ENCODE measurements at regions not wholly inside any gene's neighbourhood (a gene's known extent, or its start where the extent isn't known, plus 50 kb on each side); places are given as distances from the start of the nearest gene placed in this dataset.

GRCh38 chr18:48468151-48468550, 59.0 kb upstream of the ZBTB7C start:
- TF ChIP-seq, protein P1, sequence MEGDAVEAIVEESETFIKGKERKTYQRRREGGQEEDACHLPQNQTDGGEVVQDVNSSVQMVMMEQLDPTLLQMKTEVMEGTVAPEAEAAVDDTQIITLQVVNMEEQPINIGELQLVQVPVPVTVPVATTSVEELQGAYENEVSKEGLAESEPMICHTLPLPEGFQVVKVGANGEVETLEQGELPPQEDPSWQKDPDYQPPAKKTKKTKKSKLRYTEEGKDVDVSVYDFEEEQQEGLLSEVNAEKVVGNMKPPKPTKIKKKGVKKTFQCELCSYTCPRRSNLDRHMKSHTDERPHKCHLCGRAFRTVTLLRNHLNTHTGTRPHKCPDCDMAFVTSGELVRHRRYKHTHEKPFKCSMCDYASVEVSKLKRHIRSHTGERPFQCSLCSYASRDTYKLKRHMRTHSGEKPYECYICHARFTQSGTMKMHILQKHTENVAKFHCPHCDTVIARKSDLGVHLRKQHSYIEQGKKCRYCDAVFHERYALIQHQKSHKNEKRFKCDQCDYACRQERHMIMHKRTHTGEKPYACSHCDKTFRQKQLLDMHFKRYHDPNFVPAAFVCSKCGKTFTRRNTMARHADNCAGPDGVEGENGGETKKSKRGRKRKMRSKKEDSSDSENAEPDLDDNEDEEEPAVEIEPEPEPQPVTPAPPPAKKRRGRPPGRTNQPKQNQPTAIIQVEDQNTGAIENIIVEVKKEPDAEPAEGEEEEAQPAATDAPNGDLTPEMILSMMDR (IDR thresholded peaks at IDR 0.05): no peak
- TF ChIP-seq POLR2A (IDR thresholded peaks at IDR 0.05): no peak

Measured in thyroid gland (tissue), 4 donors.